Renal cortical epithelial cell (primary cell): ENCODE measurements at regions not wholly inside any gene's neighbourhood (a gene's known extent, or its start where the extent isn't known, plus 50 kb on each side); places are given as distances from the start of the nearest gene placed in this dataset.
A peak's percentile ranks its signal among the peaks of the same experiment; 100 is the strongest.
"Not testable (repeated sequence)": the region's sequence is repeated elsewhere in the genome, so short reads cannot be mapped to it uniquely, and the experiment has no call there.

ENCODE experiments used
- DNase-seq: peaks from one replicate; pipeline ENCODE4 v3.0.0-alpha.2; 2011; ENCODE audit warnings: low read depth

DNA sequence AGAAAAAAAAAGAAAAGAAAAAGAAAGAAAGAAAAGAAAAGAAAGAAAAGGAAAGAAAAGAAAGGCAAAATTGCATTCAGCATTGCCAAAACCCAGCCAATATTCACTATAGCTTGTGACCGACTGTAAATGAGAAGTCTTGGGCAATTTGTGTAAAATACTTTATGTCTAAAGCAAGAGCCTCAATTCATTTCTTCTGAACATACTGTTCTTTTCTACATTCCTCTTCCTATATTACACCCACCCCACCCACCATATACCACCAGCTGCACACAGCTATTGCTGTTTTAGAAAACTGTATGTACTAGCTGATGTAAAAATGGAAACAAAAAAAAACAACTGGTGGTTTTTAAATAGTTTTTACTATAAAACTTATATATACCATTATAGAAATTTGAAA, 156.9 kb upstream of the TTC29 start:
- DNase-seq = no peak

DNA sequence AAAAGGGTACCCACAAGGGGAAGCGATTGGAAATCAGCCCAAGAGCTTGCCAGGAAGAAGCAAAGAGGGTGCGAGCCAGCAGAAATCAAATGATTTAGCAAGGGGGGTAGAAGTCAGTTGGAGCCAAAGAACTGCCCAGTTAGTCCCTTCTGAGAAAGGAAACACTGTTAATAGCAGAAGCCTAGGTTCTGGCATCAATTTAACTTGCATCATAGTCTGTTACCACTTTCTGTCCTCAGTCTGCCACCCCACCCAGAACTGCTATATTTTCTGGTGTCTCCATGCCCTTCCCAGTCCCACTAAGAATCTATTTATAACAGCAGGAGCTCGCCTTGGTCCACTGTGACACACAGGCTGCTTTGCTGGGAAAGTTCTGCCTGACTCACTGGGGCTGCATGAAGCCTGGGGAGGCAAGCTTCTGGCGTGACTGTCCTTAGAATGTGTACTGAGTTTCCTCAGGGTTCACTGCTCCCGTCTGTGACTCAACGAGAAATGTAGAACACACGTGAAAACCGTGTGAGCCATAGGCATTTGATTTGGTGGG, 157.8 kb upstream of the TTC29 start:
- DNase-seq = peak; percentile 98

DNA sequence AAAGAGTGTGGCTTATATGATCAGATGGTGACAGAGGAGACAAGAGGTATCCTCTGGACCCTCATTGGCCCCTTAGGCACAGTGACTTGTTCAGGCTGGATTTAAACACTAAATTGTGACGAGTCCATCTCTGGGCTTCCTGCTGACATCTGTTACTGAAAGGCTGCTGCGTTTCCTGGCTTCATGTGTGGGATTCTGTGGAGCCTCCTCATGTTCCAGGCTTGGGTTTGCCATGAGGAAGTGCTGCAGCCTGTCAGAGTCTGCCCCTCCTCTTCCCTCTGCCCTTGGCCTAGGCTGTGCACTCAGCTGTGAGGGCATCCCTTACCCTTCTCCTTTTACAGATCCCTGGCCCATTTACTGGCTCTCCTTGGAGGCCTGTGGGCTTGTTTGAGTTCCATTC, 159.1 kb upstream of the TTC29 start:
- DNase-seq = no peak

DNA sequence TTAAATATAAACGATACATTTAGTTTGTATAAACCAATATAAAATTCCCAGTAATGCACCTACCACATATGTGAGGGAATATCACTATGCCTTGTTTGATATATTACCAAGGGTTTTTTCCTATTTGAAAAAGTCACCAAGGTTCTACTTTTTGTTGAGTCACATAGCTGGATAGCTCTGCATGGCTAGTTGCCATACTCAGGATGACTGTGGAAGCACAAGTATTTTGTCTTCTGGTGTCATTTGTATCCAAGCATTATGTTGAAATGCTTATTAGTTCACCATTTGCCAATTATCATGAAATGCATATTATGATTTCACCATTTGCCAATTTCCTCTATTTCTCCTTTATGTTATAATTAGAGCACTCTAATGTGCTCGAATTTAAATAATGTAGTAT, 162.7 kb upstream of the TTC29 start:
- peak; percentile 43 for DNase-seq

DNA sequence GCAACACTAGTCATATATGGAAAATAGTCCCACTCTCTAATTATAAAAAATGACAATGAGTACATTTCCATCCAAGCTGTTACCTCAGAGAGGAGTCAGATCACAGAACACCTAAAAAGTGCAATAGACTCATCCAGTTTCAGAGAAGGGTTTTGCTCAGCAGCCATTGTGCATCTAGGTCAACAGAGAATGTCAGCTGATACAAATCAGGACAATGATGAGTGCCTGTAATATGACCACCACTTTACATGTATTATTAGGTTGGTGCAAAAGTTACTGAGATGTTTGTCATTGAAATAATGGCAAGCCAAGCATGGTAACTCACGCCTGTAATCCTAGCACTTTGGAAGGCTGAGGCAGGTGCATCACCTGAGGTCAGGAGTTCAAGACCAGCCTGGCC, 164.1 kb upstream of the TTC29 start:
- DNase-seq = no peak

DNA sequence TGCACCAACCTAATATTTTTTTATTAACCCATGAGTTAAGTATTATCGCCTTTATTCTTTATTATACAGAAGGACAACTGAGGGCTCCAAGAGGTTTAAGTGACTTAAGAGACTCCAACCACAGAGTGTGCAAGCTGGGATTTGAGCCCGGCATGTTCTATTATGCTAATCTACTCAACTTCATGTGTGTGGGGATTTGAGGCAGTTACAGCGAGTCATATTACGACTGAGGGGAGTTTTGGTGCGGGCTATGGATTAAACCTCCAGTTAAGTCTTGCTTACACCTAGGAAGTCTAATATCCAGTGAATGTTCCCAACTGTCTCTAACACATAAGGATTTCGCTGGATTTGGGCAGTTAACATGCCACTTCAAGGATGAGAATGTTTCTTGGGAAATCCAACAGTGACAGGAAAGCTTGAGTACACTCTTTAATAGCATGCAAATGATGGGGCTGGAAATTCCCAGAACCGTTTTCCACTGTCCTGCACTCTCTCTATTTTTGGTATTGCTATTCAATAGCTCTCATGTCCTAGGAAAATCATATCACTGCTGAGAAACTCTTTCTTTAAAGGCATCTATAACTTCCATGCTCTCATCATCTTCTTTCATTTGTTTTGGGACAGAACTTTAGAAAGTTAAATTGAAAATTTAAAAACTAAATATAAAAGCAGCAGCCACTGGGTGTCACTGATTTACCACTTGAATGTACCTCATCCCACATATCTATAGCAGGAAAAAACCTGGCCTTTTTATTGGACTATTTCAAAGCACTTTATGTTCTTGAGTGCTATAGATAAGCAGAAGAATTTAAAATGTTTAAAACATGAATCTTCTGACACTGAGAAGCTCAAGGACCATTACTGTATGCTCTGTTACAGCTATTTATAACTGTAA, 165.1 kb upstream of the TTC29 start:
- no peak for DNase-seq

DNA sequence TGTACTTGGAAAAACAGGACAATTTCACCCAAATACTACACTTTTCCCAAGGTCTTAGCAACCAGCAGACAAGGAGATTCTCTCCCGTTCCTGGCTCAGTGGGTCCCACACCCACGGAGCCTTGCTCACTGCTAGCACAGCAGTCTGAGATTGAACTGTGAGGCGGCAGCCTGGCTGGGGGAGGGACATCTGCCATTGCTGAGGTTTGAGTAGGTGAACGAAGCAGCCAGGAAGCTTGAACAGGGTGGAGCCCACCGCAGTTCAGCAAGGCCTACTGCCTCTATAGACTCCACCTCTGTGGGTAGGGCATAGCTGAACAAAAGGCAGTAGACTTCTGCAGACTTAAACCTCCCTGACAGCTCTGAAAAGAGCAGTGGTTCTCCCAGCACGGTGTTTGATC, 166.5 kb upstream of the TTC29 start:
- DNase-seq = not testable (repeated sequence)

DNA sequence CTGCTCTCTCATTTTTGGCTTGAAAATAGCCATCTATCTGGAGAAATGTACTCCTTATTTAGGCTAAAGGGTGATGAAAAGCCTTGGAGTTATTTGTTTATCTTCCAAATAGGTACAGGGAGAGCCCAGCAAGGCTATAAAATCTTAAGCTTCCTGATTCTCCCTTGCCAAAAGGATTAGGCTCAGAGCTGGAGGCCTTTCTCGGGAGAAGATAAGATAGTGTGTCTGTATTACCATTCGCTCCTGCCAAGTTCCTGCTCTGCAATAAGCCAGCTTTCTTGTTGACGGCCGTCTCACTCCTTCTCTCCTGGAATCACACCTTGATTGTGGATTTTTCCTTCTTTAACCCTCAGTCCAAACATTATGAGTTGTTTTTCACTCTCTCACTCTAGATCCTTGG, 171.8 kb upstream of the TTC29 start:
- no peak for DNase-seq

DNA sequence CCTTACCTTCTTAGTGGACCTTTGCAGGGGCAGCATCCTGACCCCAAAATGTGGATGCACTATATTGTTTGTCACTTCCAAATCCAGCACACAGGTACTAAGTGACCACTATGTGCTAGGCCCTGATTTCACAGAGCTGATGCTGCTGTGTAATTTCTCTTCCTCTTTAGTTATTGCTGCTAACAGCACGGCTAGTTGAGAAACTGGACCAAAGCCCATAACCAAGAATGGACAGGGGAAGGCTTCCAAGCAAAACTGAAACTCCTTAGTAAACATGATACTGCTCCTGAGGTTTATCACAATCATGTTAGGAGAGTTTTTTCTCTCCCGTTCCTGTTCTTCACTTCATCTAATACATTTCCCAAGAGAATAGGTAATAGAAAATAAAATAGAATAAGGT, 172.9 kb upstream of the TTC29 start:
- DNase-seq = no peak

DNA sequence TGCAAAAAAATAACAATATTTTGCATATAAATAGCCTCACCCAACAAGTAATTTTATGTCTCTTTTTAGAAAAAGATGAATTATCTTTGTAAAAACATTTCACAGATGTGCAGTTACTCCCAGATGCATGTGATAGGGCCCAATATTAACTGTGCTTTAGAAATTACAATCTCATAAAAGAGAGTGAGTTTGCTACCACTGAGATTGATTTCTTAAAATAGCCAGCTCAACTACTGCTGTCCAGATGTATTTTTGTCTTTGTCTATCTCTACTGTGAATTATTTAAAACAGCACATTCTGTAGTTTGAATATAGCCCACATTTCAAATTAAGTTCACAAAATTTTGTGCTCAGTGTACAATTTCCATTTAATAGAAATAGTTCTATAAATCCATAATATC, 177.0 kb upstream of the TTC29 start:
- DNase-seq = no peak

DNA sequence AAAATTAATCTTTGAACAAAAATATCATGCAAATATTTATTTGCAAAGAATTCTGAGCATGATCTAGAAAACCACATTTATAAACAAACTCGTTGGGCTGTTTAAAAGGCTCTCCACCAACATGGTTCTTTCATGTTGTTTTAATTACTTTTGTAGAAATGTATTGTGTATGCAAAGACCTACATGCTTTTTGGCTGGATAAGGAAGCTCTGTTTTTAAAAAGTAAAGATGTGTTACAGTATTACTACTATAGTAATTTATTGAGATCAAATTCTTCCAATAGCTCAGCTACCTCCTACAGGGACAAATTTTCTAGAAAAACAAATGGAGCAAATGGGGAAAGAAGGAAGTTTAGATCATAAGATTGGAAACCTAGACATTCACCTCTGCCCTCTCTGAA, 177.5 kb upstream of the TTC29 start:
- no peak for DNase-seq

DNA sequence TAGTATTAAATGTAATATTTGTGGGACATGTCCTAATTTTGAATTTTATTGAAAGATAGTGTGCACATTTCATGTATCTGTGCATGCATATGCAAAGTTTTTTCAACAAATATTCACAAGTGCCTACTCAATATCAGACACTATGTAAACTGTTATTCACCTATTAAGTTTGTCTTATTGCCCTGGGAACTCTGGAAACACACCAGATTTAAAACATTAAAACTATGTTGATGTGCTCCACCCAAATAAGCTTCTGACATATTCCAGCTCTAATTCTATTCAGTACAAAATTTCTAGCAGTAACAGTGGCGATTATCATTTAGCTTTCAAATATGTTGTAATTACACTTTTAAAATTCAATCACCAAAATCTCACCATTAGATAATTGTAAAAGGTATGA, 183.1 kb upstream of the TTC29 start:
- DNase-seq = no peak

DNA sequence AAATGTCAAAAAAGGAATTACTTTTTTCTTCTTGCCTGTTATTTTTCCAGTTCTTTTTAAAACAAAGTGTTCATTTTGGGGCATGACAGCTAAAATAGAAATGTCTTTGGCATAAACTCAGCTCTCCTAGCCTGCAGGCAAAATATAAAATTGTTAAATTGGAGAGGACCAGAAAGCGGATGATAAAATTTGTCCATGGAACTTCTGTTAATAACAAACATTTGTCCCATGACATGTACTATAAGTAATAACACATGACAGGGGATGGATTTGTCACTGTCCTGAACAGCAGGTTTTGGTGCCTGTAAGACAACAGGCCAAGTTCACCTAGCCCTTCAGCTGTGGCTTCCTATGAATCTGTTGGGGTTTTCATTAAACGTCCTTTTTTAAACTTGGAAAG, 184.0 kb upstream of the TTC29 start:
- no peak for DNase-seq

DNA sequence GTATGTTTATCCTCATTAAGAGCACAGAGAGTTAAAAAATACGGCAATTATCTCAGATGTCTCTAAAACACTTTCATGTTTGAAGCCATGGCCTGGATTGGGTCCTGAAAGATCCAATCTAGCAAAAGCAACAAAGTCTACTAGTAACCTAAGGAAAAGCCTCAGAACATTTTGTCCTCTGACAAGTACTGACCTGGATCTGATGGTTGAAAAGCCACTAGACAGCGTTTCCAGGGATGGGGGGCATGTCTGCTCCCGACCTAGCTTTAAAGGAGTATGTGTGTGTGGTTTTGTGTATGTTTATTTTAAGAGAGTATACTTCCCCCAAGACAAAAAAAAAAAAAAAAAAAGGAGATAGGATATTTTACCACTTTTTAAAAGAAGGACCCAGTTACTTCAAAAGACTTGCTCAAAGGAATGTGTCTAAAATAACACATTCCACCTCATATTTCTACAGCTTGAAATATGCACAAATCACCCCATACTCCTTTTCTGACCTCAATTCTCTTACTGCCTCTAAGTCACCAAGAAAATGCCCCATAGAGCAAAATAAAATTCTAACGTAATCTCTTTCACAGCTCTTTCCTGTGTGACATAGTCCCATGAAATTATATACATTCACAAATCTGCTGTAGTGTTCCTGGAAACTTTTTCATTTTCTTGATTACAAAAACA, 189.0 kb upstream of the TTC29 start:
- no peak for DNase-seq

DNA sequence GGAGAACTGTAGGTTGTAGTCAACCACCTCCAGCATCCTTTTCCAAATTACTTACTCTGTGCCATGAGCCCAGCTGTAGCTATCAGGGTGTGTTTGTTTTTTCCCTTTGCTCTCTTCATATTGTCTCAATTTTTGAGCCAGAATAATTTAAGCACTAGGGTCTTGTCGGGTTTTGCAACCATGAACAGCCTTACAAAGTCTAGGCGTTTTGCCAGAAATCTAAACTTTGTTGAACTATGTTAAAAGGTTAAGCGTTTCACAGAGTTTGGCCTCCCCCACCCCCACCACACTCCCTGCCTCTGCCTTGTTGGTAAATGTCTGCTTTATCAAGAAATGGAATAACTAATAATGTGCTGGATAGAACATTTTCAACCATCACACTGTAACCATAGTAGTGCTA, 190.6 kb upstream of the TTC29 start:
- DNase-seq = peak; percentile 70

DNA sequence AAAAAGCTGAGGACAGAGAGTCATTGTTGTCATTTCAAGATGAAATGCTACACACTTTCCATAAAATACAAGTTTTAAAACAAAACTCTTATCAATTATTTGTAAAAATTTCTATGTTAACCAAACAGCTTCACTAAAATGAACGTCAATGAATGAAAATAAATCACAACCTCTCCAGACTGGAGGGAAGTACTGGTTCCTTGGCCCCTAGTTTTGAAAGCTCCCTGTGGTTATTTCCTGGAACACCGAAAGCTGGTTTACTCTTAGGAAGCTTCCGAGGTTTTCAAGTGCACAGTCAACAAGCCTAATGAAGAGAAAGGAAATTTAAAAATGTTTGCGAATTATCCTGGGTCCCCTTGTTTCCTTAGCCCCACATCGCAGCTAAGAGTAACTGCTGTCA, 191.1 kb upstream of the TTC29 start:
- DNase-seq = no peak

DNA sequence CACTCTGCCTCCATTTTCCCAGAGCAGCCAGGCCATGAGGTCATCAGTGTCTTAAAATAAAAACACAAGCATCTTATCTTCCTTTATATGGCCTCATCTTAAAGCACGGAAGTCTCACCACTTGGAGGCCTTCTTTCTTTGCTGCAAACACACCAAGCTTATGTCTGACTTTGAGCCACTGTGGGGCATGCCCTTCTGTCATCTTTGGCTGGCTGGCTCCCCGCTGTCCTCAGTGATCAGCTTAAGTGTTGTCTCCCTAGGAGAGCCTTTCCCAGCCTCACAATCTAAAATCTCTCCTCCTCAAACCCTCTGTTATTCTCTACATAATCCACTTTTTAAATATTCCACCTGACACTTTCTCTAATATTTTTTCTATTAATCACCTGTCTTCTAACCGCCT, 191.6 kb upstream of the TTC29 start:
- DNase-seq = no peak

DNA sequence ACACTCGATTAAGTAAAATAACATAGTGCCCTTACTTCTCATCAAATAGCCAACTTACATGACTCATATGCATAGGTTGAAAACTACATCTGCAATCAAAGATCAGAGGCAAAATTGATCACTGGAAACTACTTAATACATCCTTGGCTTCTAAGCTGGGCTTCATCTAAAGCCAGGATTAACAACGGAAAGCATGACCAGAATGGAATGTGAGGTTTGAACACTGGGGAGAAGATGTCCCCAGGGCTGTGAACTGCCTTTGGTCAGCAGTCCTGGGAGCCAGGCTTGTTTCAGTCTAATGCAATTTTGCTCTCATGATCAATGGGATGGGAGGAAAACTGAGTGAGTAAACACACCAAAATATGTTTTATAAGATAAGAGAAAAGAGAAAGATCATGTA, 192.5 kb upstream of the TTC29 start:
- DNase-seq = peak; percentile 23

DNA sequence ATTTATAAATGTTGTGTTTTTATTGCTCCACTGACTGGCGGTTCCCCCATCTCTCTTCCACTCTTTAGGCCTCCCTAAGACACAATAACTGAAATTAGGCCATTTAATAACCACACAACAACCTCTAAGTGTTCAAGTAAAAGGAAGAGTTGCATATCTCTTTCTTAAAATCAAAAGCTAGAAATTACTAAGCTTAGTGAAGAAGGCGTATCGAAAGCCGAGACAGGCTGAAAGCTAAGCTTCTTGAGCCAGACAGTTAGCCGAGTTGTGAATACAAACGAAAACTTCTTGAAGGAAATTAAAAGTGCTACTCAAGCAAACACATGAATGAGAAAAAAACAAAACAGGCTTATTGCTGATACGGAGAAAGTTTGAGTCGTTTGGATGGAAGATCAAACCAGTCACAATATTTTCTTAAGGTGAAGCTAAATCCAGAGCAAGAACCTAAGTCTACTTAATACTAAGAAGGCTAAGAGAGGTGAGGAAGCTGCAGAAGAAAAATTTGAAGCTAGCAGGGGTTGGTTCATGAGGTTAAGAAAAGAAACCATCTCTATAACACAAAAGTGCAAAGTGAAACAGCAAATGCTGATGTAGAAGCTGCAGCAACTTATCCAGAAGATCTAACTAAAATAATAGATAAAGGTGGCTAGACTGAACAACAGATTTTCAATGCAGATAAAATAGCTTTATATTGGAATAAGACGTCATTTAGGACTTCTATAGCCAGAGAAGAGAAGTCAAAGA, 194.0 kb upstream of the TTC29 start:
- DNase-seq = no peak

DNA sequence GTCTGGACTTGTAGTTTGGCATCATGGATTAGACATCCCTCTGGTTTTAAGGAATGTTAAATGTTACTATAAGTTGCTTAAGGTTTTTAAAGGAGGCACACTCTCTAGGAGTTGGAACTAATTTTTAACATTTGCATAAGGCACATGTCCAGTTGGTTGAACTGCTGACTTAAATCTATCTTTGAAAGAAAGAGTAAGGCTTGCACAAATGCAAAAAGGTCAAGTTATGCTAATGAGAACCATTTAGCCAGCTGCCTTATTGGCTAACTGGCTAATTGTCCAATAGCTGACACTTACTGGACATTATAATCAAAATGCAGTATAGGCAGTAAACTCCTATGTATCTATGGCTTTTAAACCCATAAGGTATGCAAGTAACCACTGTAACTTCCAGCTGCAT, 206.1 kb upstream of the TTC29 start:
- DNase-seq = no peak

DNA sequence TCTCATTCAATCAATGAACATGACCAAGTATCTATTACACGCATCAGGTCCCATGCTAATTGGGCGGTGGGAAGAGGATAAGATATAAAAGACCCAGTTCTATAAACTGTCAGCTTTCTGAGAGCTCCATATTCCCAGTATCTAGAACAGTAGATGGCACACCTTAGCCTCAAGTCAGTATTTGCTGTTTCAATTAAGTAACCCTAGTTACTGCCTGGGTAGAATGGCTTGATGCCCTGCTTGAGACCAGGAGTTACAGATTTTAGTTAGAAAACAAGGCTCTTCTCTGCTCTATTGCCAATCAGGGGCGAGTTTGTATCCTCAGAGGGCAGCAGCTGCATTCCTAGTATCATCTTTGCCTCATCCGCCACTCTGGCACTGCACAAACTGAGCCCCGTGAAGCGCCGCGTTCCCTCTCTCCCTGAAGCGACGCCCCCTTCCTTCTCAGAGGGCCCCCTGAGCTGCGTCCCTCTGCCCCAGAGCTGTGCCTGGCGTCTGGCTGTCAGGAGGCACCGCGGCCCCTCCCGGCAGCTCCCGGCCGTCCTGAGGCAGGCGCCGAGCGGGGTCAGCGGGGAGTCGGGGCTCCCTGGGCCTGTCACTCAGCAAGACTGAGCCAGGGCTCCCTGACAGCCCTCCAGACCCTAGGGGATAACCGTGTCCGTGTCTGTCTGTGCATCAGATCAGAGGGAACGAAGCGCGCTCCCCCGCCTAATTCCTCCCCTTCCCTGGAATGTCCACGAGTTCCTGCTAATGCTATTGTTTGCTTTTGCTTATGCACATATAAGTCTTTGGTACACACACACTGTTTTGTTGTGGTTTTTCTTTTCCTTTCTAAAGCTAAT, 212.4 kb upstream of the TTC29 start:
- peak; percentile 38 for DNase-seq
